ENCODE measurements at regions not wholly inside any gene's neighbourhood (a gene's known extent, or its start where the extent isn't known, plus 50 kb on each side); places are given as distances from the start of the nearest gene placed in this dataset.

- TF ChIP-seq POLR2AphosphoS5 (IDR thresholded peaks at IDR 0.05; ENCODE audit: low read depth, low read length) (no peak), TAF1 (IDR thresholded peaks at IDR 0.05; ENCODE audit: low read depth, low read length) (no peak), PAX5 (IDR thresholded peaks at IDR 0.05; ENCODE audit: insufficient read depth, low read length, severe bottlenecking) (no peak), POU2F2 (IDR thresholded peaks at IDR 0.05; ENCODE audit: low read depth, low read length) (no peak), POLR2A (IDR thresholded peaks at IDR 0.05; ENCODE audit: low read depth, low read length) (no peak), SPI1 (IDR thresholded peaks at IDR 0.05; ENCODE audit: low read depth, low read length) (no peak)
- no peak for DNase-seq (ENCODE audit: insufficient read length, low spot score)
- no peak for FAIRE-seq
Observed at GRCh38 chr12:58470266-58471010, 449.9 kb downstream of the LRIG3 start.

GRCh38 chr12:58479401-58479800, 440.9 kb downstream of the LRIG3 start:
- TF ChIP-seq POLR2AphosphoS5 (IDR thresholded peaks at IDR 0.05; ENCODE audit: low read depth, low read length) (no peak), POLR2A (IDR thresholded peaks at IDR 0.05; ENCODE audit: low read depth, low read length) (no peak), POU2F2 (IDR thresholded peaks at IDR 0.05; ENCODE audit: low read depth, low read length) (no peak), SPI1 (IDR thresholded peaks at IDR 0.05; ENCODE audit: low read depth, low read length) (no peak), TAF1 (IDR thresholded peaks at IDR 0.05; ENCODE audit: low read depth, low read length) (no peak), PAX5 (IDR thresholded peaks at IDR 0.05; ENCODE audit: insufficient read depth, low read length, severe bottlenecking) (no peak)
- FAIRE-seq (no peak), DNase-seq (ENCODE audit: insufficient read length, low spot score) (no peak)

- no peak for DNase-seq (ENCODE audit: insufficient read length, low spot score)
- no peak for TF ChIP-seq TAF1 (IDR thresholded peaks at IDR 0.05; ENCODE audit: low read depth, low read length)
- no peak for TF ChIP-seq SPI1 (IDR thresholded peaks at IDR 0.05; ENCODE audit: low read depth, low read length)
- no peak for TF ChIP-seq POLR2A (IDR thresholded peaks at IDR 0.05; ENCODE audit: low read depth, low read length)
- no peak for TF ChIP-seq POU2F2 (IDR thresholded peaks at IDR 0.05; ENCODE audit: low read depth, low read length)
- no peak for TF ChIP-seq PAX5 (IDR thresholded peaks at IDR 0.05; ENCODE audit: insufficient read depth, low read length, severe bottlenecking)
- no peak for TF ChIP-seq POLR2AphosphoS5 (IDR thresholded peaks at IDR 0.05; ENCODE audit: low read depth, low read length)
- no peak for FAIRE-seq
Observed at GRCh38 chr12:58481811-58482210, 438.5 kb downstream of the LRIG3 start.

- FAIRE-seq (no peak), DNase-seq (ENCODE audit: insufficient read length, low spot score) (no peak)
- no peak for TF ChIP-seq POU2F2 (IDR thresholded peaks at IDR 0.05; ENCODE audit: low read depth, low read length)
- no peak for TF ChIP-seq SPI1 (IDR thresholded peaks at IDR 0.05; ENCODE audit: low read depth, low read length)
- no peak for TF ChIP-seq POLR2A (IDR thresholded peaks at IDR 0.05; ENCODE audit: low read depth, low read length)
- TF ChIP-seq PAX5 (IDR thresholded peaks at IDR 0.05; ENCODE audit: insufficient read depth, low read length, severe bottlenecking): no peak
- TF ChIP-seq POLR2AphosphoS5 (IDR thresholded peaks at IDR 0.05; ENCODE audit: low read depth, low read length): no peak
- TF ChIP-seq TAF1 (IDR thresholded peaks at IDR 0.05; ENCODE audit: low read depth, low read length): no peak
Observed at GRCh38 chr12:58487255-58487654, 433.0 kb downstream of the LRIG3 start.

GRCh38 chr12:58487678-58488161, 432.6 kb downstream of the LRIG3 start:
- DNase-seq (ENCODE audit: insufficient read length, low spot score) (no peak), FAIRE-seq (no peak)
- TF ChIP-seq POLR2AphosphoS5 (IDR thresholded peaks at IDR 0.05; ENCODE audit: low read depth, low read length) (no peak), TAF1 (IDR thresholded peaks at IDR 0.05; ENCODE audit: low read depth, low read length) (no peak), POU2F2 (IDR thresholded peaks at IDR 0.05; ENCODE audit: low read depth, low read length) (no peak), POLR2A (IDR thresholded peaks at IDR 0.05; ENCODE audit: low read depth, low read length) (no peak), PAX5 (IDR thresholded peaks at IDR 0.05; ENCODE audit: insufficient read depth, low read length, severe bottlenecking) (no peak), SPI1 (IDR thresholded peaks at IDR 0.05; ENCODE audit: low read depth, low read length) (no peak)

GRCh38 chr12:58489394-58489793, 430.9 kb downstream of the LRIG3 start:
- TF ChIP-seq TAF1 (IDR thresholded peaks at IDR 0.05; ENCODE audit: low read depth, low read length) (no peak), SPI1 (IDR thresholded peaks at IDR 0.05; ENCODE audit: low read depth, low read length) (no peak), POLR2AphosphoS5 (IDR thresholded peaks at IDR 0.05; ENCODE audit: low read depth, low read length) (no peak), POLR2A (IDR thresholded peaks at IDR 0.05; ENCODE audit: low read depth, low read length) (no peak), POU2F2 (IDR thresholded peaks at IDR 0.05; ENCODE audit: low read depth, low read length) (no peak), PAX5 (IDR thresholded peaks at IDR 0.05; ENCODE audit: insufficient read depth, low read length, severe bottlenecking) (no peak)
- FAIRE-seq (no peak), DNase-seq (ENCODE audit: insufficient read length, low spot score) (no peak)

- DNase-seq (ENCODE audit: insufficient read length, low spot score) (no peak), FAIRE-seq (no peak)
- TF ChIP-seq PAX5 (IDR thresholded peaks at IDR 0.05; ENCODE audit: insufficient read depth, low read length, severe bottlenecking): no peak
- TF ChIP-seq TAF1 (IDR thresholded peaks at IDR 0.05; ENCODE audit: low read depth, low read length): no peak
- TF ChIP-seq POLR2AphosphoS5 (IDR thresholded peaks at IDR 0.05; ENCODE audit: low read depth, low read length): no peak
- no peak for TF ChIP-seq POU2F2 (IDR thresholded peaks at IDR 0.05; ENCODE audit: low read depth, low read length)
- no peak for TF ChIP-seq POLR2A (IDR thresholded peaks at IDR 0.05; ENCODE audit: low read depth, low read length)
- no peak for TF ChIP-seq SPI1 (IDR thresholded peaks at IDR 0.05; ENCODE audit: low read depth, low read length)
Observed at GRCh38 chr12:58491306-58491705, 429.0 kb downstream of the LRIG3 start.

GRCh38 chr12:58496411-58497190, 423.7 kb downstream of the LRIG3 start:
- no peak for FAIRE-seq
- DNase-seq (ENCODE audit: insufficient read length, low spot score): no peak
- TF ChIP-seq SPI1 (IDR thresholded peaks at IDR 0.05; ENCODE audit: low read depth, low read length) (no peak), POU2F2 (IDR thresholded peaks at IDR 0.05; ENCODE audit: low read depth, low read length) (no peak), POLR2AphosphoS5 (IDR thresholded peaks at IDR 0.05; ENCODE audit: low read depth, low read length) (no peak), TAF1 (IDR thresholded peaks at IDR 0.05; ENCODE audit: low read depth, low read length) (no peak), POLR2A (IDR thresholded peaks at IDR 0.05; ENCODE audit: low read depth, low read length) (no peak), PAX5 (IDR thresholded peaks at IDR 0.05; ENCODE audit: insufficient read depth, low read length, severe bottlenecking) (no peak)

- TF ChIP-seq SPI1 (IDR thresholded peaks at IDR 0.05; ENCODE audit: low read depth, low read length) (no peak), PAX5 (IDR thresholded peaks at IDR 0.05; ENCODE audit: insufficient read depth, low read length, severe bottlenecking) (no peak), TAF1 (IDR thresholded peaks at IDR 0.05; ENCODE audit: low read depth, low read length) (no peak), POLR2AphosphoS5 (IDR thresholded peaks at IDR 0.05; ENCODE audit: low read depth, low read length) (no peak), POLR2A (IDR thresholded peaks at IDR 0.05; ENCODE audit: low read depth, low read length) (no peak), POU2F2 (IDR thresholded peaks at IDR 0.05; ENCODE audit: low read depth, low read length) (no peak)
- DNase-seq (ENCODE audit: insufficient read length, low spot score): no peak
- no peak for FAIRE-seq
Observed at GRCh38 chr12:58500399-58500798, 419.9 kb downstream of the LRIG3 start.
